GM23338 (cell line): ENCODE measurements at regions not wholly inside any gene's neighbourhood (a gene's known extent, or its start where the extent isn't known, plus 50 kb on each side); places are given as distances from the start of the nearest gene placed in this dataset.

Source experiments
- ATAC-seq: fragments of 200-7000 bp; cut with Tn5 transposase; 3 replicates; pipeline ENCODE4 v1.9.1; 2020
- DNase-seq: peaks from one replicate; pipeline ENCODE4 v3.0.0-alpha.2; 2015; ENCODE audit warnings: low spot score
- H2AFZ ChIP-seq: fragments of 200-600 bp; sonication (generic); 2 replicates; pipeline ENCODE4 v1.8.0; 2016; ENCODE audit warnings: antibody characterized with exemption, mild to moderate bottlenecking, moderate library complexity
- H3F3A ChIP-seq: fragments of 200-600 bp; sonication (generic); replicated peaks from 2 replicates; pipeline ENCODE4 v1.8.0; 2017; ENCODE audit warnings: antibody characterized with exemption, mixed run types, low read depth
- H3K27ac ChIP-seq: fragments of 200-600 bp; sonication (generic); 2 replicates; pipeline ENCODE4 v1.6.1; 2016; ENCODE audit warnings: low read depth
- H3K27me3 ChIP-seq: fragments of 200-600 bp; sonication (generic); 2 replicates; pipeline ENCODE4 v1.8.0; 2016; ENCODE audit warnings: mild to moderate bottlenecking, mixed run types, moderate library complexity; ENCODE audit not compliant: insufficient read depth
- H3K36me3 ChIP-seq: fragments of 200-600 bp; sonication (generic); 2 replicates; pipeline ENCODE4 v1.8.0; 2016; ENCODE audit warnings: mild to moderate bottlenecking; ENCODE audit not compliant: insufficient read depth
- H3K4me1 ChIP-seq: fragments of 200-600 bp; sonication (generic); 2 replicates; pipeline ENCODE4 v1.8.0; 2016; ENCODE audit warnings: mild to moderate bottlenecking, moderate library complexity; ENCODE audit not compliant: insufficient read depth
- H3K4me2 ChIP-seq: fragments of 200-600 bp; sonication (generic); 2 replicates; pipeline ENCODE4 v1.7.1; 2017; ENCODE audit warnings: mixed run types
- H3K4me3 ChIP-seq: fragments of 200-600 bp; sonication (generic); 2 replicates; pipeline ENCODE4 v1.6.1; 2016; ENCODE audit warnings: mixed run types
- H3K79me2 ChIP-seq: fragments of 200-600 bp; sonication (generic); replicated peaks from 2 replicates; pipeline ENCODE4 v1.8.0; 2017; ENCODE audit warnings: mild to moderate bottlenecking; ENCODE audit not compliant: insufficient read depth
- H3K9me2 ChIP-seq: fragments of 200-600 bp; sonication (generic); 2 replicates; pipeline ENCODE4 v1.8.0; 2017; ENCODE audit not compliant: insufficient read depth
- H4K20me1 ChIP-seq: fragments of 200-600 bp; sonication (generic); replicated peaks from 2 replicates; pipeline ENCODE4 v1.8.0; 2017; ENCODE audit warnings: mild to moderate bottlenecking; ENCODE audit not compliant: insufficient read depth
- H3K27ac Mint-ChIP-seq: 2 replicates; pipeline ENCODE4 v1.8.0; 2020; ENCODE audit warnings: inconsistent platforms, mild to moderate bottlenecking, moderate library complexity, mixed read lengths
- H3K27me3 Mint-ChIP-seq: 3 replicates; pipeline ENCODE4 v1.8.0; 2022; ENCODE audit warnings: low read depth, mild to moderate bottlenecking, moderate library complexity, mixed read lengths, inconsistent platforms; ENCODE audit not compliant: insufficient read depth, poor library complexity
- H3K36me3 Mint-ChIP-seq: 3 replicates; pipeline ENCODE4 v1.8.0; 2021; ENCODE audit warnings: low read depth, mild to moderate bottlenecking, inconsistent platforms, moderate library complexity, mixed read lengths
- H3K4me1 Mint-ChIP-seq: 3 replicates; pipeline ENCODE4 v1.8.0; 2020; ENCODE audit warnings: mild to moderate bottlenecking, inconsistent platforms, mixed read lengths
- H3K4me3 Mint-ChIP-seq: 3 replicates; pipeline ENCODE4 v1.8.0; 2021; ENCODE audit warnings: moderate library complexity, mild to moderate bottlenecking, inconsistent platforms, mixed read lengths
- H3K9me3 Mint-ChIP-seq: 3 replicates; pipeline ENCODE4 v1.8.0; 2020; ENCODE audit warnings: moderate library complexity, mild to moderate bottlenecking, inconsistent platforms, mixed read lengths
- ETS1 ChIP-seq: IDR thresholded peaks from 2 replicates; pipeline ENCODE4 v1.6.1; 2016; ENCODE audit warnings: antibody characterized with exemption
- EZH2phosphoT487 ChIP-seq: fragments of 200-600 bp; sonication (generic); IDR thresholded peaks from one replicate; pipeline ENCODE4 v1.8.1; 2018; ENCODE audit warnings: antibody characterized with exemption; ENCODE audit not compliant: unreplicated experiment
- NANOG ChIP-seq: IDR thresholded peaks from 2 replicates; pipeline ENCODE4 v1.6.1; 2016; ENCODE audit warnings: antibody characterized with exemption, borderline replicate concordance
- POLR2AphosphoS5 ChIP-seq: IDR thresholded peaks from 2 replicates; pipeline ENCODE4 v1.6.1; 2016; ENCODE audit warnings: antibody characterized with exemption, low read depth
- REST ChIP-seq: IDR thresholded peaks from one replicate; pipeline ENCODE4 v1.6.1; 2018; ENCODE audit warnings: antibody characterized with exemption; ENCODE audit not compliant: unreplicated experiment
- ZNF331 ChIP-seq: fragments of 250-450 bp; sonication (Bioruptor Pico); IDR thresholded peaks from 2 replicates; pipeline ENCODE4 v1.5.0; 2020; ENCODE audit warnings: low read depth, mild to moderate bottlenecking, moderate library complexity
- TF ChIP-seq, protein P1 (sequence below), 2 experiments: fragments of 200-600 bp in 1 of 2; sonication (generic) in 1 of 2; conservative IDR thresholded peaks; 2 replicates each; pipeline versions ENCODE4 v1.5.1 to v1.6.1; 2016 to 2017; ENCODE audit warnings: antibody characterized with exemption in 2 of 2, low read depth in 2 of 2, mild to moderate bottlenecking in 2 of 2, moderate library complexity in 1 of 2

DNA sequence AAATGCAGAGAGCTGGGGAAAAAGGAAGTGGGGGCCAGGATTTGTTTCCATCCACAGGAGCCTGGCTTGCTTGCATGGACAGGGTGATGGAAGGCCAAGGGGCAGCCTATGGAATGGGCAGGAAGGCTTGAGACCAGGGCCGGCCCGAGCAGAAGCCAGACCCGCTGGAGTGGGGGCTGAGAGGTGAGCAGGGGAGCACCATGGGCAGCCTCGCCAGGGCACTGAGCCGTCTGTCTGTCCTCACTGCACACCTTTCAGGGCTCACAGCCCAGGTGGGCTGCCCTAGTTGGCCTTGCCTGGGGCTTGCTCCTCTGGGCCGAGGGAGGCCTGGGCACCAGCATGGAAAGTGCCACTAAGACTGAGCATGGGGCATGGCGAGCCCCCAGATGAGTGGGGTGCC, 58.6 kb upstream of the CNOT6 start (continued):
- TF ChIP-seq ETS1 = no peak

- no peak overlapping the region for H2AFZ ChIP-seq
- ATAC-seq = no peak
- Mint-ChIP-seq H3K36me3 (peaks cover 14% of the 10 kb centered on the region), H3K9me3 (peaks cover 25% of the 10 kb centered on the region), H3K27me3 (peaks cover 20% of the 10 kb centered on the region), H3K27ac (no peak overlapping the region), H3K4me3 (no peak overlapping the region), H3K4me1 (peaks cover 5% of the 10 kb centered on the region)
- no peak for TF ChIP-seq POLR2AphosphoS5
- no peak for TF ChIP-seq EZH2phosphoT487
- no peak for TF ChIP-seq REST
- TF ChIP-seq ZNF331 (CRISPR knock-in tag) = no peak
- no peak for TF ChIP-seq ETS1
- no peak for TF ChIP-seq NANOG
- TF ChIP-seq, protein P1, sequence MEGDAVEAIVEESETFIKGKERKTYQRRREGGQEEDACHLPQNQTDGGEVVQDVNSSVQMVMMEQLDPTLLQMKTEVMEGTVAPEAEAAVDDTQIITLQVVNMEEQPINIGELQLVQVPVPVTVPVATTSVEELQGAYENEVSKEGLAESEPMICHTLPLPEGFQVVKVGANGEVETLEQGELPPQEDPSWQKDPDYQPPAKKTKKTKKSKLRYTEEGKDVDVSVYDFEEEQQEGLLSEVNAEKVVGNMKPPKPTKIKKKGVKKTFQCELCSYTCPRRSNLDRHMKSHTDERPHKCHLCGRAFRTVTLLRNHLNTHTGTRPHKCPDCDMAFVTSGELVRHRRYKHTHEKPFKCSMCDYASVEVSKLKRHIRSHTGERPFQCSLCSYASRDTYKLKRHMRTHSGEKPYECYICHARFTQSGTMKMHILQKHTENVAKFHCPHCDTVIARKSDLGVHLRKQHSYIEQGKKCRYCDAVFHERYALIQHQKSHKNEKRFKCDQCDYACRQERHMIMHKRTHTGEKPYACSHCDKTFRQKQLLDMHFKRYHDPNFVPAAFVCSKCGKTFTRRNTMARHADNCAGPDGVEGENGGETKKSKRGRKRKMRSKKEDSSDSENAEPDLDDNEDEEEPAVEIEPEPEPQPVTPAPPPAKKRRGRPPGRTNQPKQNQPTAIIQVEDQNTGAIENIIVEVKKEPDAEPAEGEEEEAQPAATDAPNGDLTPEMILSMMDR (conservative IDR thresholded peaks at IDR 0.05; ENCODE audit: low read depth in 2 of 2) = no peak
- H3K4me3 ChIP-seq = no peak overlapping the region
- H3K27ac ChIP-seq = no peak overlapping the region
- H3F3A ChIP-seq = no peaks in the 10 kb centered on the region
- no peaks in the 10 kb centered on the region for H3K36me3 ChIP-seq
- H4K20me1 ChIP-seq = no peaks in the 10 kb centered on the region
- H3K4me2 ChIP-seq = no peak overlapping the region
- no peaks in the 10 kb centered on the region for H3K79me2 ChIP-seq
- H3K4me1 ChIP-seq = no peaks in the 10 kb centered on the region
- no peak for DNase-seq
- H3K27me3 ChIP-seq = no peaks in the 10 kb centered on the region
- no peaks in the 10 kb centered on the region for H3K9me2 ChIP-seq
Measured at GRCh38 chr5:180436275-180436674, 57.9 kb upstream of the CNOT6 start.
